A172 (cell line): ENCODE measurements at regions not wholly inside any gene's neighbourhood (a gene's known extent, or its start where the extent isn't known, plus 50 kb on each side); places are given as distances from the start of the nearest gene placed in this dataset.
"Not testable (repeated sequence)": the region's sequence is repeated elsewhere in the genome, so short reads cannot be mapped to it uniquely, and the experiment has no call there.

Source experiments
- DNase-seq: peaks from one replicate; pipeline ENCODE4 v3.0.0-alpha.2; 2015; ENCODE audit warnings: low spot score

DNA sequence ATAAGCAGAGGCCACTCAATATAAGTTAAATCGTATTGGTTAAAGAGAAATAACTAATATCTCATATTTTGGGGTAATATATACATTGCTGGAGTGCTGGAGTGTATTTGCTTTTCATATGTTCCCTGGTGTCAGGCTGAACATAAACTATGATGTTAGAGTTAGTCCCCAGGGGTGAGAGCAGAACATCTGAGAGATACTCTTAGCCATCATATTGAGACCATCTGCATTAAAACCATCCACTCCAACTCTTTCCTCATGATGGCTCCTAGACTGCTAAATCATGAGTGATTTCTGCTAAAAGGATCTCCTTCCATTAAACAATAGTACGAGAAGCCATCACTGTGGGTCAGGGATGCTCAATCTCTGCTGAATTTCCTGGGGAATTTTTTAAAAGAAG is 436.2 kb downstream of the DTWD2 start:
- no peak for DNase-seq

DNA sequence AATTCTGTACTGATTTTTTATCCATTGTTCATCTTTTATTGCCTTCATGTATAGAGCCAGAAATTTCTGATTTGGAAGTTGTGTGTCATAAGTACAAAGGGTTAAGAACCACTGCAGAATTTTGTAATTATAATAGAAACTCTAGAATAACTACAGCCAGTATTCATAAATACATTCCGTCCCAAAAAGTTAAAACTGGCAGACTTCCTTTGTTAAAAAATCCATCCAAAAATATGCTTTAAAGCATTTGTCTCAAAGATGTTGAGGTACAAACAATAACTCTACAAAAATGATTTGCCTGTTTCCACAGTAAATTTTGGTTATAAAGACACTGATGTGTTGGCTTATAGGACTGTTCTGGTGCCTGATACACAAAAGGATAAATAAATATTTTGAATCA is 436.6 kb downstream of the DTWD2 start:
- no peak for DNase-seq

DNA sequence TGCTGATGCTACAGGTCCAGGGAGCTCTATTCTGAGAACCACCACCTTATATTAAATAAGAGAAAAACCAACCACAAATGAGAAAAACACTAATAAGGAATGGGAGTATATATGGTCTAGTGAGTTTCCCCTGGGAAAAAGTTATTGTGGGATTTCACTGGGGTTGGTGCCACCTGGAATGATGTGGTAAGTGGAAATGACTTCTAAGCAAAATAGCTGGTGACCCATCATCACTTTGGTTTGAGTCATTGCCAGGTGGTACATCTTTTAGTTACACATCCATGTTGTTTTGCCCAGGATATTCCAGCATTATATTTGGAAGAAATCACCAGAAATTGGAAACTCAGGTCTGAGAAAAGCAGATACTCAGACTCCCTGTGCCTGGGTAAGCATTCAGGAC is 437.3 kb downstream of the DTWD2 start:
- DNase-seq: no peak

DNA sequence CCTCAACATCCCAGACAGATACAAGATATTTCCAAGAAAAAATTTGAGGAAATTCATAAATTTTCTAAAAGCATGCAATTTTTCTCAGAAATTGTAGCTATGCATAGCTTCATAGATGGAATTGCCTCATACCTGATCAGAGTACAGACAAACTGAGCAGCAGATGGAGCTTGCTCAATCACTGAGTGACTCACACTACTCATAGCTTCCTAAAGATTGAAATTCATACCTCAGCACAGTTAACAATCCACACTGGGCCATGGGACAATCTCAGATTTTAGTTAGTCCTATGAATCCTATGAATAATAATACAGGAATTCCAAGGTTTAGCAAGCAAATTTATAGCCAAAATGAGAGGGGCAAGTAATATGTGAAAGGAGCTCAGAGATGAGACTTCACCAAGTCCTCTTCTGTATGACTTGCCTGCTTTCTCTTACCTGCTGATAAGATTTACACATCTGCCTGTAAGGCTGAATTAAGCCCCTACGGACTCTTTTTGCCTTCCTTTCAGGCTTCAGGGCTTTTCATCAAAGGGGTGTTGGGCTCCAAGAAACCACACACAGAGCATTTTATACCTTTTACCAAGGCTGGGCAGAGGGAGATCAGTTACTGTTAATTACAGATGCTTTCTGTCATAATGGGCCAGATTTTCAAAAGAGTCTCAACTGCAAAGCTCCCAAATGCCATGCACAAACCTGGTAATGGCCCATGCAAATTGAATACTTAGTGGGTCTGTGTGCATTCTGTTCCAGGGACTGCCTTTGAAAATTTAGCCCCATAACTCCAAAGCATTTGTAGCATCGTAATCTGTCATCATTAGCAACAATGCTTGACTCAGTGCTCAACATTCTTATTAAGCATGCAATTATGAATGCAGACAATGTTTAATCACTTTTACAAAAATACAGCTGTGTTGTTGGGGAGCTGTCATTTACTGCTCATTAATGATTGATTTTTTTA is 439.3 kb downstream of the DTWD2 start:
- no peak for DNase-seq

DNA sequence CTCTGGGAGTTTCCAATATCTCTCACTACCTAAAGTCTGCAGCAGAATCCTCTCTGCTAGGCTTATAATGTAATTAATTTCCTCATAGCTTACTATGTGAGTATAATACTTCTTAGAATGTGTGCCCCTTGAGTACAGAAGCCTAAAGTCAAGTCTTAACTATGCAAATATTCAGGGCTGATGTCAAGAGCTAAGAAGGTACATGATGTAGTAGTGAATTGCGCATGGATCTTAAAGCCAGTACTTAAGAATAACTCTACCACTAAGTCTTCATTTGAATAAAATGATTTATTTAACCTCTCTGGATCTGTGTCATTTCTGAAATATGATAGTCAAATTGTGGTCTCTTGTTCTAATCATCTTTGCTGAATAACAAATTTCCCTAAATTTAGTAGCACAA is 442.9 kb downstream of the DTWD2 start:
- DNase-seq: no peak

DNA sequence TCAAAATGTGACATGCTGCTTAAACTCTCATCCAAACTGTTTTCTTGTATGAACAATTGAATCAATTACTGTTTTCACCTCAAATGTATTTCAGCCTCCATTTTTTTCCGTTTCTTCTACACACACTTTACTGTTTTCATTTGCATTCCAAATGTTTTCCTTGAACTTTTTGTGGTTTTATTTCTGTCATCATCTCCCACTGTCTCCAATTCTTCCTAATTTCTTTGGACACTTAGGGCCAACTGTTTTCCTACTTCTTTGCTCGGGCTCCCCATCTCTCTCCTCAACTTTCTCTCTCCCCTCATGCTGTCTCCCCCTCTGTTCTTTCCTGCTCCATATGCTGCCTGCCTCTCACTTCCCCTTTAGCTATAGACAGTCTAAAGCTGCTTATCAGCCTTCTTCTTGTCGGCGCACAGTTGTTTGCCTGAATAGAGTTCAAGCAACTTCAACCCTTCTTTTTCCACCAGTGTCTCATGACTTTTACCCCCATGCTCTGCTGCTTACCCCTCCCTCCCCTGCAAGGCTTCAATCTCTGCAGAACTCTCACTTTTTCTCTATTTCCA is 443.4 kb downstream of the DTWD2 start:
- no peak for DNase-seq

DNA sequence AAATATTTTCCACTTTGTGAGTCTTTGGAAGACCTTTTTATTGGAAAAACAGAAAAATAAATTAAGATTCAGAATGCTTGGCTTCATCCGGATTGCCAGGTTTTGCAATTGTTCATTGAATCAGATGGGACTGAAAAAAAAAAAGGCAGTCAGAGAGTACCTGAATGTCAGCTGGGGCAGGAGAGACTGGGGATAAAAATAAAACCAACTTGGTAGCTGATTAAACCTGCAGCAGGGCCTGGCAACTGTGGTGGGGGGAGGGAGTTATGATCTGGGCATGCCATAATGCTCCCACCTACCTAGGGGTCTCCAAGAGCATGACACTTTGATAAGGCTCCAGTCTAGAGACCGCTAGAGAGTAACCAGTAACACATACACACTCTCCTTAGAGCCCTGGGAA is 454.4 kb downstream of the DTWD2 start:
- no peak for DNase-seq

DNA sequence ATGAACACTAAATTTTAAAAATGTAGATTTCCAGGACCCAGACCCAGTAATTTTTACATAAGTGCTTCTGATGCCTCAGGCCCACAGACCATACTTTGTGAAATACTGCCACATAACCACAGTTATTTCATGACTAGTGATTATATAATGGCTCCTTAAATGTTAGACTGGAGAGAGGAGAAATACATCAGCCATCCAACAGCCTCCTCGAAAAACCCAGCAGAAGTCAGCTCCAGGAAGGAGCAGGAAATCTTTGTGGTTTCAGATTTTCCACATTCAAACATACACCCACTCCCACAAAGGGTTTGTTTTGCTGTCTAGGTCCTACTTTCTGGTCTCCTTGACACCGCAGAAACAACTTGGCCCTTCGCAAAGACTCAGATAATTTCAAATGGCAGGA is 455.2 kb downstream of the DTWD2 start:
- DNase-seq: no peak

DNA sequence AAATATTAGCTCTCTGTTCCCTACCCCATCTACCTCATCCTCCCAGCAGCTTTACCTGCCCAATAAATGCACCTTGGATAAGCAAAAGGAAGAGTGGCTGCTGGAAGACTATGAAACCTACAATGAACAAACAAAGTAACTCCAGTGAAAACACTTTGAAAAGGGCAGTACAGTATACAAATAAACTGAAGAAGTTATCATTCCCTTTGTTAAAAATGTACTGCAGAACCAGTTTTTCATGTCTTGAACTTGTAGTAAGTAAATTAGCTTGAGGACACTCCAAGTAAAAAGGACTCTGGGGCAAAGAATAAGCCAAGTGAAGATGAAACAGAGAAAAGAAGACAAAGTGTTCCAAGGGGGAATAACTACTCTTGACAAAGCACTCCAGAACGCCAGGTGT is 457.1 kb downstream of the DTWD2 start:
- DNase-seq: no peak

DNA sequence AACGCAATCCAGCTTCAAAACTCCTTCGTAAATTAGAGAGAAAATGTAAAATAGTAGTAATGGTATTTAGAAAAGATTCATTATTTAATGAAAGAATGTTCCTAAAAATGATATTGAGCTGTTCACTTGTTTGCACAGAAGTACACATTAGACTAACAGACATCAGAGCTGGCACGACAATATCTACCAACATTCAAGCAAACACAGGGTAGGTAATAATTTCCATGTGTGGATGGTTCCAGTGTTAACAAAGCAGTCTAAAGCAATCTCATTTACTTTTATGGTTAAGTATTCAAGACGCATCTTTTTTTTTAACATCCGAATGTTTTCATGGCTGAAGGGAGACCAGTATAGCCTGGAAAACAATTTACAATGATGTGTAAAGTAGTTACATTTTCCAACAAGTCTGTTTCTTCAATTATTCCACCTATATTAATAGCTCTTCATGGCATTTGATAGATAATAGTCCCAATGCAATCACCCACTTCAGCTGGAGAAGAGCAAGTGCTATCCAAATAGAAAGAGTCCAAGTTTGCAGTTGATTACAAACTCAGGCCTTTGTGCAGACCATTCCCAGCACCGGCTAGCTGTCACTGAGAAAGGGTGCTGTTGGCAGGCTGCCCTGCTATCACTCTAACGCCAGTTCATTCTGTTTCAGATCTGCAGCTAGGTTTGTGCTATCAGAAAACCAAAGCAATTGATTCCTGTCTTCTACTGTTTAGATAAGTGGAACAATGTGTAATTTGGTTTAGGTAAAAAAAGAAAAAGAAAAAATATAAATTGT is 458.8 kb downstream of the DTWD2 start:
- DNase-seq: no peak

DNA sequence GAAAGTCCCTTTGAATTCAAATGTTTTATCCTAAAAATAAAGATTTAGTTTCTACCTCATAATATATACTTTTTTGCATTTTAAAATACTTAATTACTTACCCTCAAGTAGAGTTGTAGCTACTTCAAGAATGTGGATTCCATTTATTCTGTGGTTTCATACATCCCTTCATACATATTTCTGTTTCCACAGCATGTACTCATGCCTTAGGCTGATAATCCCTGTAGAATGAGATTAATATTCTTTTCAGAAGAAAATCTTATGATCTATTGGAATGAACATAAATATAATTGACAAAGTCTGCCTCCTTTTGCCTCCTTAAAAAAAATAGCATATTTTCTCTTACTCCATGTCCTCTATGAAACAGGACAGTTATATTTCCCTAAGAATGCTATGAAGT is 465.7 kb downstream of the DTWD2 start:
- no peak for DNase-seq

DNA sequence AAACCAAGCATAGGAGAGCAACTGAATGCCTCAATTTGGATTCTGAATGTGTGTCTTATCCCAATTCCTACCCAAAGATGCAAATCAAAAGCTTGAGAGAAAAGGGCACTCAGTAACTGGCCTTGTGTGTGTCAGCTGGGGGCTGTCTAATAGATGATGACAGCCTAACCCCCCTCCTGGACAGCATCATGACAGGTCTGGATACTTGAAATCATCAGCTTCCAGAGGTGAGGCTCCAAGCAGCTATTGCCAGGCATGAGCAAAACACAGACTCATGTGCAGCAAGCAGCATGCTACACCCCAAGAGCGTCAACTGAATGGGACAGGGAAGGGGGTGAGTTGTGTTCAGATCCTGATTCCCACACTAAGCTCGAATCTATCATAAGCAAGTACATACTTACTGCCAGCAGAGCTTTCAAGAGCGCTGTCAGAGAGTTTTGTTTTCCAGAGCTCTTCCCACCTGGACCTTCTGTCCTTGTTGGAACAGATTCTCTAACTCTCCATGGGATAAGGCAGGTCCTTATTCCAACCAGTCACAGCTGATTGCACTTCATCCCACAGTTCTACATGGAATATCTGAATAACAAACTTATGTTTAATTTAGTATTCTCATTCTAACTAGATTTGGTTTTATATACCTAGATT is 467.5 kb downstream of the DTWD2 start:
- no peak for DNase-seq

DNA sequence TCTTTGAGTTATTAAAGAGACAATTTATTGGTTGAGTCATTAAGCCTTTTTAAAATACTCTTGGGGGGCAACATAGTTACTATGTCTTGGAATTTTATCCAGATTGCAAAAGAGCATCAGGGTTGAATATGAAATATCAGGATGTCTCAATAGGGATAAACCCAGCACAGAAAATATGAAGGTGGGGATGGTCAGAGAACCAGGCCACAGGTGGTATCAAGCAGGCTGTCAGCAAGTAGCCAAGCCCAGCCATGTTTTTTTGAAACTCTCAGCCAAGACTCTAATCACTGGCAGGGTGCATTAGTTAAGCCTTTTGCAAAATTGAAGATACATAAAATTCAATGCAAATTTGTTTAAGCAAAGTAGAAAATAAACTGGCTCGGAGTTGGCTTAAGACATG is 468.9 kb downstream of the DTWD2 start:
- no peak for DNase-seq

DNA sequence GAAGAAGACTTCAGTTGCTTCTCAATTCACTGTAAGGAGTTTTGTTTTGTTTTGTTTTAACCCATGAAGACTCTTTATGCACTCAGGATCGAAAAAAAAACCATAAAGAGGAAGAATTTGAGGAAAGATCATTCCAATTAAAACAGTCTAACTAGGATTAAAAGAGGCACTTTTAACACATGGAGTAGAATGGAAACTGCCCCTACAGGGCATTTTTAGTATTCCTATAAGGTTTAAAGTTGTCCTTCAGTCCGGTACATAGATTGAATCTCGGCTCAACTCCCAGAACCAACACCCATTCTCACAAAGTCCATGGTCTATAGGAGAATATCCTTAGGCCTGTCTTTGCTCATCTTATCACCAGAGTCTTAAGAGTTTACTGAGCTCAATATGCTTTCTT is 469.6 kb downstream of the DTWD2 start:
- no peak for DNase-seq

DNA sequence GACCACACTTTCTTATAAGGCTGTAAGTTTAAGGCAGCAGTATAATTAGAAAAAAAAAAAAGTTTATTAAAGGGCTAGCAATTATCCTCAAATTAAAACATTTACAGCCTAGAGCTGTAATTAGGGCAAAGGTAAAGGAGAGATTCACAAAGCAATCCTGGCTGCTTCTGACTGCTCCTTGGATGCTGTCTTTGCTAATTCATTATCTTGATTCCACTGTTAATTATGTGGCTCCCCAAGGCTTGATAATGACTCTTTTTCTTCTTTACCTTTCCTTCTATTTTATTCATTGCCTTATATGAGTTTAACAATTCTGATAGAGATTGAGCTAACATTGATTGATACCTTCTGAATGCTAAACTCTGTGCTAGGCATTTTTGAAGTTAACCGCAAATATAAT is 476.5 kb downstream of the DTWD2 start:
- DNase-seq: no peak

DNA sequence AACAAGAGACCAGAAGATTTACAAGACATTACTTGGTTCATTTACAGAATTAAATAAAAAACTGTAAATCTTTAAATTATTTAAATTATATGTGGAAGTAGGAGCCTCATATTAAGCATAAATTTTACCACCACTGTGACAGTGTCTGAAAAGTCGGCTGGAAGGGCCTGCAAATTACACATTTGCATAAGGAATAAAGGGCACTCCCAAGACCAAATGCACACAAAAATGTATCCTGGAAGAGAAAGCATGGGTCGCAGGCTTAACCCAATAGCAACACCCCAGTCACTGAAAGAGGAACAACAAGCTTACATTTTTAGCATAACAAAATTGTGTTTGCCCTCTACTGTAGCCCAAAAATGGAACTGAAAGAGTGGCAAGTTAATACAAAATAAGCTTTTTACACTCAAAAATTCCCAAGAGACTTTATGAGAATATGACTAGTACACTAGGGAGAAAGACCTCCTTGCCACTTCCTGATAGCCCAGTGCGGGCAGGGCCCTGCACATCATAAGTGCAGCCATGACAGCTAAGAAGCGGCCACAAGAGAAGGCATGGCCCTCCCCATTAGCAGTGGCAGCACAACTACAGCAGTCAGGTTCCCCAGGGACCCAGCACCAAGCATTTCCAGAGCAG is 482.0 kb downstream of the DTWD2 start:
- no peak for DNase-seq

DNA sequence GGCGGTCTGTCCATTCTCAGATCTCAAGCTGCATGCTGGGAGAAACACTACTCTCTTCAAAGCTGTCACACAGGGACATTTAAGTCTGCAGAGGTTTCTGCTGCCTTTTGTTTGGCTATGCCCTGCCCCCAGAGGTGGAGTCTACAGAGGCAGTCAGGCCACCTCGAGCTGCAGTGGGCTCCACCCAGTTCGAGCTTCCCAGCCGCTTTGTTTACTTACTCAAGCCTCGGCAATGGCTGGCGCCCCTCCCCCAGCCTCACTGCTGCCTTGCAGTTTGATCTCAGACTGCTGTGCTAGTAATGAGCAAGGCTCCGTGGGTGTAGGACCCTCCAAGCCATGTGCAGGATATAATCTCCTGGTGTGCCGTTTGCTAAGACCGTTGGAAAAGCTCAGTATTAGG is 486.1 kb downstream of the DTWD2 start:
- not testable (repeated sequence) for DNase-seq

DNA sequence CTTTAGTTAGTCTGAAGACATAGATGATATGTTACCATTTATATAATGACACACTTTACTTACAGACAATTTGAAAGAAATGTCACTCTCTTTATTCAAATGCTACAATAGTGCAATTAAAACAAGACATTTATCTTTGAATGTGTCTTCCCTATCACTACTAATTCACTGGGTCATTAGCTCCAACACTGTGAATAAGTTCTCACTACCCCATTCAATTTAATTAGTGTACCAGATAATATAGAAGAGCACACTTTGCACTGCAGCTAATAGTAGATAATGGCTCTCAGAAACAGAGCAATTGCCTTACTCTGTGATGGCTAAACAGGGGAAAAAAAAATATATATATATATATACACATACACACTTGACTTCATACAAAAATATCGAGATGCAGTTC is 497.0 kb downstream of the DTWD2 start:
- no peak for DNase-seq

DNA sequence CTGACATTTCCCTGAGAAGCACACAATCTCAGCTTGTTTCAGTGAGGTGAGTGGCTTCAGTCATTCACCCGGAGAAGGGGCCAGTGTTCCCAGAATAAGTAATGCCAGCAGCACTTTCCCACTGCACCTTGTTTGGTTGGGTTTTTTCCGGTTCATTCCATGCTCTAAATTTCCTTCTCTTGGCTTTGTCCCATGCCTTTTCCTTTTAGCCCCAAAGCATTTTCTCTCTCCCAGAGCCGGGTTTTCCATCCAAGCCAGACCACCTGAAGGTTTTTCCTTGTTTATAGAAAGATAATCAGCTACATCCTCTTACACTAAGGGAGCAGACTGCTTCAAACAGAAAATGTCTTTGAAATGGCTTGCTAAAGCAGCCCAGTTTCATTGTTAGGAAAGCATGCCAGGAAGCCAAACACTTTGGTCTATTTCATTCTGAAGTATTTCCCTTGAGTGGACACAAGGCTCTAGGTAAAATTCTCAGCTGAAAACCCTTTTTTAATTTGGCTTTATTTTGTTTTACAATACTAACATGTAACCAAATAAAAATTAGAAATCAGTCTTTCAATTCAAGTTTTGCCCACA is 501.6 kb downstream of the DTWD2 start:
- DNase-seq: no peak

DNA sequence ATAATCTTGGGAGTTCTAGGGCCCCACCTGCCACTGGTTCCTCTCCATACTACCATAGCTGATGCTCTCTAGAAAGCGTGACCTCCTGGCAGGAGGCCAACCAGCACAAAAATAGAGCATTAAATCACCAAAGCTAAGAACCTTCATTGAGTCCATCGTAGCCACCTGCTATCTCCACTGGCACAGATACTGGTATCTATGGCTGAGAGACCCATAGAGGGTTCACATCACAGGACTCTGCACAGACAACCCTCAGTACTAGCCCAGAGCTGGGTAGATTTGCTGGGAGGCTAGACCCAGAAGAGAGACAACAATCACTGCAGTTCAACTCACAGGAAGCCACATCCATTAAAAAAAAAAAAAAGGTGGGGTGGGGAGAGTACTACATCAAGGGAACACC is 509.1 kb downstream of the DTWD2 start:
- DNase-seq: no peak

DNA sequence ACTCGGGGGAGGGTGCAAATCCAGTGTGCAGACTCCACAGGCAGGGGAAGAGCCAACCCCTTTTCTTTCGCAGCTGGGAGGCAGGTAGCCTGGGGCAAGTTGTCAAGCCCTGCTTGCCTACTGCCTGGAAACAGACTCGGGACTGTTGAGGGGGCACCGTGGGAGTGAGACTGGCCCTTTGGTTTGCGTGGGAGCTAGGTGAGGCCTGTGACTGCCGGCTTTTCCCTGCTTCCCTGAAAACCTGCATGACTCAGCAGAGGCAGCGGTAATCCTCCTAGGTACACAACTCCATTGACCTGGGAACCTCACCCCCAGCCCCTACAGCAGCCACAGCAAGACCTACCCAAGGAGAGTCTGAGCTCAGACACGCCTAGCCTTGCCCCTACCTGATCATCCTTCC is 509.5 kb downstream of the DTWD2 start:
- DNase-seq: no peak
